ENCODE measurements at regions not wholly inside any gene's neighbourhood (a gene's known extent, or its start where the extent isn't known, plus 50 kb on each side); places are given as distances from the start of the nearest gene placed in this dataset.

GRCh38 chr3:16743276-16743675 is 138.1 kb upstream of the DAZL start:
- no peak overlapping the region for H3K4me2 ChIP-seq (ENCODE audit: low read length, poor library complexity, severe bottlenecking)
- no peaks in the 10 kb centered on the region for H3K79me1 ChIP-seq (replicated peaks; ENCODE audit: low read length, poor library complexity, severe bottlenecking)
- no peak for DNase-seq
- H3K4me3 ChIP-seq (ENCODE audit: insufficient read depth in 1 of 2, low read depth in 1 of 2, low read length in 2 of 2): no peak overlapping the region
- no peaks in the 10 kb centered on the region for H3K4me1 ChIP-seq (ENCODE audit: control insufficient read depth, insufficient read depth, low read depth, low read length)
- H3K18ac ChIP-seq (ENCODE audit: low read depth in 1 of 2, low read length in 2 of 2): no peak overlapping the region
- H3K9me3 ChIP-seq (ENCODE audit: control insufficient read depth, low read length): no peaks in the 10 kb centered on the region
- H2BK5ac ChIP-seq (ENCODE audit: low read depth, low read length, poor library complexity, severe bottlenecking): no peak overlapping the region
- no peak overlapping the region for H2AFZ ChIP-seq (ENCODE audit: low read depth, low read length)
- no peak overlapping the region for H3K14ac ChIP-seq (ENCODE audit: low read length in 2 of 2)
- no peaks in the 10 kb centered on the region for H3K27me3 ChIP-seq (ENCODE audit: control insufficient read depth in 1 of 2, insufficient read depth in 1 of 2, low read length in 2 of 2)
- no peak overlapping the region for H3K27ac ChIP-seq (ENCODE audit: low read length, poor library complexity, severe bottlenecking)
- no peak overlapping the region for H4K91ac ChIP-seq (ENCODE audit: low read length)
- no peak overlapping the region for H3K23ac ChIP-seq (ENCODE audit: low read length in 2 of 2)
- no peak overlapping the region for H4K8ac ChIP-seq (ENCODE audit: low read length)
- no peak overlapping the region for H2BK15ac ChIP-seq (ENCODE audit: low read depth, poor library complexity, severe bottlenecking)
- no peak overlapping the region for H2BK12ac ChIP-seq (ENCODE audit: low read length in 2 of 2)
- H3K36me3 ChIP-seq (ENCODE audit: control insufficient read depth in 1 of 2, insufficient read depth in 2 of 2, low read depth in 1 of 2, low read length in 2 of 2): no peaks in the 10 kb centered on the region
- H2AK5ac ChIP-seq (ENCODE audit: low read length, severe bottlenecking): no peak overlapping the region
- H3K9ac ChIP-seq (ENCODE audit: low read length): no peak overlapping the region
- H2BK120ac ChIP-seq (ENCODE audit: low read depth, low read length): no peak overlapping the region
- H3K4ac ChIP-seq (ENCODE audit: low read depth in 1 of 2, low read length in 2 of 2): no peak overlapping the region

- no peak overlapping the region for H2BK15ac ChIP-seq (ENCODE audit: low read depth, poor library complexity, severe bottlenecking)
Observed at GRCh38 chr3:16759227-16759903, 125.4 kb upstream of the PLCL2 start.

GRCh38 chr3:16761571-16761970 is 123.2 kb upstream of the PLCL2 start:
- Histone ChIP-seq H3K36me3 (ENCODE audit: control insufficient read depth in 1 of 2, insufficient read depth in 2 of 2, low read depth in 1 of 2, low read length in 2 of 2) (no peaks in the 10 kb centered on the region), H3K18ac (ENCODE audit: low read depth in 1 of 2, low read length in 2 of 2) (no peak overlapping the region), H3K27ac (ENCODE audit: low read length, poor library complexity, severe bottlenecking) (no peak overlapping the region), H3K14ac (ENCODE audit: low read length in 2 of 2) (no peak overlapping the region), H3K23ac (ENCODE audit: low read length in 2 of 2) (no peak overlapping the region), H4K91ac (ENCODE audit: low read length) (no peak overlapping the region), H2BK12ac (ENCODE audit: low read length in 2 of 2) (no peak overlapping the region), H3K4me1 (ENCODE audit: control insufficient read depth, insufficient read depth, low read depth, low read length) (no peaks in the 10 kb centered on the region), H3K4me3 (ENCODE audit: insufficient read depth in 1 of 2, low read depth in 1 of 2, low read length in 2 of 2) (no peak overlapping the region), H2AK5ac (ENCODE audit: low read length, severe bottlenecking) (no peak overlapping the region), H3K9ac (ENCODE audit: low read length) (no peak overlapping the region), H2BK120ac (ENCODE audit: low read depth, low read length) (no peak overlapping the region), H3K79me1 (replicated peaks; ENCODE audit: low read length, poor library complexity, severe bottlenecking) (no peaks in the 10 kb centered on the region), H2BK15ac (ENCODE audit: low read depth, poor library complexity, severe bottlenecking) (no peak overlapping the region), H2BK5ac (ENCODE audit: low read depth, low read length, poor library complexity, severe bottlenecking) (no peak overlapping the region), H3K27me3 (ENCODE audit: control insufficient read depth in 1 of 2, insufficient read depth in 1 of 2, low read length in 2 of 2) (no peaks in the 10 kb centered on the region), H3K4ac (ENCODE audit: low read depth in 1 of 2, low read length in 2 of 2) (no peak overlapping the region), H4K8ac (ENCODE audit: low read length) (no peak overlapping the region), H3K9me3 (ENCODE audit: control insufficient read depth, low read length) (peaks cover 7% of the 10 kb centered on the region), H3K4me2 (ENCODE audit: low read length, poor library complexity, severe bottlenecking) (no peak overlapping the region), H2AFZ (ENCODE audit: low read depth, low read length) (no peak overlapping the region)
- DNase-seq: no peak
- no CpG with 5 or more reads among the region's 1 CpG for WGBS

More at GRCh38 chr3:16759227-16759903, 125.4 kb upstream of the PLCL2 start:
- Histone ChIP-seq H2BK5ac (ENCODE audit: low read depth, low read length, poor library complexity, severe bottlenecking) (no peak overlapping the region), H2BK120ac (ENCODE audit: low read depth, low read length) (no peak overlapping the region), H2AFZ (ENCODE audit: low read depth, low read length) (no peak overlapping the region), H3K27me3 (ENCODE audit: control insufficient read depth in 1 of 2, insufficient read depth in 1 of 2, low read length in 2 of 2) (no peaks in the 10 kb centered on the region), H3K36me3 (ENCODE audit: control insufficient read depth in 1 of 2, insufficient read depth in 2 of 2, low read depth in 1 of 2, low read length in 2 of 2) (no peaks in the 10 kb centered on the region), H3K4me2 (ENCODE audit: low read length, poor library complexity, severe bottlenecking) (no peak overlapping the region), H3K9ac (ENCODE audit: low read length) (no peak overlapping the region), H4K8ac (ENCODE audit: low read length) (no peak overlapping the region), H3K79me1 (replicated peaks; ENCODE audit: low read length, poor library complexity, severe bottlenecking) (no peaks in the 10 kb centered on the region), H3K9me3 (ENCODE audit: control insufficient read depth, low read length) (peaks cover 9% of the 10 kb centered on the region), H4K91ac (ENCODE audit: low read length) (no peak overlapping the region), H2BK12ac (ENCODE audit: low read length in 2 of 2) (no peak overlapping the region), H3K4me3 (ENCODE audit: insufficient read depth in 1 of 2, low read depth in 1 of 2, low read length in 2 of 2) (no peak overlapping the region), H3K18ac (ENCODE audit: low read depth in 1 of 2, low read length in 2 of 2) (no peak overlapping the region), H3K27ac (ENCODE audit: low read length, poor library complexity, severe bottlenecking) (no peak overlapping the region), H3K14ac (ENCODE audit: low read length in 2 of 2) (no peak overlapping the region), H3K23ac (ENCODE audit: low read length in 2 of 2) (no peak overlapping the region), H2AK5ac (ENCODE audit: low read length, severe bottlenecking) (no peak overlapping the region), H3K4ac (ENCODE audit: low read depth in 1 of 2, low read length in 2 of 2) (no peak overlapping the region), H3K4me1 (ENCODE audit: control insufficient read depth, insufficient read depth, low read depth, low read length) (no peaks in the 10 kb centered on the region)
- 61% methylated on average over 2 of the region's 2 CpGs for WGBS
- no peak for DNase-seq

GRCh38 chr3:16765661-16766060 is 119.1 kb upstream of the PLCL2 start:
- Histone ChIP-seq H2BK5ac (ENCODE audit: low read depth, low read length, poor library complexity, severe bottlenecking) (no peak overlapping the region), H3K4me1 (ENCODE audit: control insufficient read depth, insufficient read depth, low read depth, low read length) (no peaks in the 10 kb centered on the region), H3K14ac (ENCODE audit: low read length in 2 of 2) (no peak overlapping the region), H3K9me3 (ENCODE audit: control insufficient read depth, low read length) (peaks cover 7% of the 10 kb centered on the region), H3K23ac (ENCODE audit: low read length in 2 of 2) (no peak overlapping the region), H3K18ac (ENCODE audit: low read depth in 1 of 2, low read length in 2 of 2) (no peak overlapping the region), H3K36me3 (ENCODE audit: control insufficient read depth in 1 of 2, insufficient read depth in 2 of 2, low read depth in 1 of 2, low read length in 2 of 2) (no peaks in the 10 kb centered on the region), H2AFZ (ENCODE audit: low read depth, low read length) (no peak overlapping the region), H3K4me2 (ENCODE audit: low read length, poor library complexity, severe bottlenecking) (no peak overlapping the region), H2BK15ac (ENCODE audit: low read depth, poor library complexity, severe bottlenecking) (no peak overlapping the region), H4K8ac (ENCODE audit: low read length) (no peak overlapping the region), H2BK12ac (ENCODE audit: low read length in 2 of 2) (no peak overlapping the region), H3K4ac (ENCODE audit: low read depth in 1 of 2, low read length in 2 of 2) (no peak overlapping the region), H3K9ac (ENCODE audit: low read length) (no peak overlapping the region), H3K4me3 (ENCODE audit: insufficient read depth in 1 of 2, low read depth in 1 of 2, low read length in 2 of 2) (no peak overlapping the region), H4K91ac (ENCODE audit: low read length) (no peak overlapping the region), H3K27me3 (ENCODE audit: control insufficient read depth in 1 of 2, insufficient read depth in 1 of 2, low read length in 2 of 2) (peaks cover 0 to 4% of the 10 kb centered on the region in 2 experiments), H2AK5ac (ENCODE audit: low read length, severe bottlenecking) (no peak overlapping the region), H3K27ac (ENCODE audit: low read length, poor library complexity, severe bottlenecking) (no peak overlapping the region), H2BK120ac (ENCODE audit: low read depth, low read length) (no peak overlapping the region), H3K79me1 (replicated peaks; ENCODE audit: low read length, poor library complexity, severe bottlenecking) (no peaks in the 10 kb centered on the region)
- no peak for DNase-seq
- 90% methylated on average over 1 of the region's 1 CpG for WGBS

Measured in mesenchymal stem cell (in vitro differentiated cells and primary cell).